K562 (cell line): ENCODE measurements at regions not wholly inside any gene's neighbourhood (a gene's known extent, or its start where the extent isn't known, plus 50 kb on each side); places are given as distances from the start of the nearest gene placed in this dataset.

ENCODE experiments used
- CEBPG ChIP-seq, 3 experiments: fragments of 200-800 bp in 1 of 3; sonication (Bioruptor generic) in 1 of 3; sonication (generic) in 1 of 3; formaldehyde crosslinking in 1 of 3; IDR thresholded peaks in 2 of 3; conservative IDR thresholded peaks in 1 of 3; 2 replicates each; pipeline versions ENCODE4 v1.6.1 to v1.8.0; 2016 to 2022; ENCODE audit warnings: missing compliant biosample characterization in 2 of 3, missing genetic modification characterization in 2 of 3, mild to moderate bottlenecking in 1 of 3, missing genetic modification reagents in 1 of 3
- CTCF ChIP-seq, 3 experiments: IDR thresholded peaks in 2 of 3; conservative IDR thresholded peaks in 1 of 3; 2 replicates each; pipeline ENCODE4 v1.5.1; 2011 to 2012; ENCODE audit warnings: low read length in 3 of 3, mild to moderate bottlenecking in 3 of 3, control low read depth in 2 of 3, improper control_type of control experiment in 1 of 3, inconsistent platforms in 1 of 3, low read depth in 1 of 3, mixed read lengths in 1 of 3, moderate library complexity in 1 of 3; ENCODE audit not compliant: insufficient read depth in 2 of 3
- NUFIP1 ChIP-seq: fragments of 450-650 bp; IDR thresholded peaks from 2 replicates; pipeline ENCODE4 v1.6.1; 2018; ENCODE audit not compliant: partially characterized antibody
- POLR2AphosphoS5 ChIP-seq: IDR thresholded peaks from 2 replicates; pipeline ENCODE4 v1.6.1; 2011; ENCODE audit warnings: mild to moderate bottlenecking, low read depth, low read length, moderate library complexity; ENCODE audit not compliant: control insufficient read depth, insufficient read depth
- RCOR1 ChIP-seq, 2 experiments: IDR thresholded peaks; 2 replicates each; pipeline ENCODE4 v1.6.1; 2012; ENCODE audit warnings: low read depth in 2 of 2, low read length in 2 of 2, borderline replicate concordance in 1 of 2, improper control_type of control experiment in 1 of 2
- ZBTB2 ChIP-seq: fragments of 450-650 bp; IDR thresholded peaks from 2 replicates; pipeline ENCODE4 v1.6.1; 2016; ENCODE audit warnings: antibody characterized with exemption

GRCh38 chr7:373818-374705 is 84.1 kb downstream of the FOXL3 start:
- TF ChIP-seq CEBPG (CRISPR knock-in tag; IDR thresholded peaks at IDR 0.05) (no peak), CEBPG (tag; conservative IDR thresholded peaks at IDR 0.05 in 1 of 2, IDR thresholded peaks at IDR 0.05 in 1 of 2) (no peak), POLR2AphosphoS5 (no peak), RCOR1 (IDR thresholded peaks at IDR 0.05; ENCODE audit: borderline replicate concordance in 1 of 2, low read depth in 2 of 2, low read length in 2 of 2) (no peak), ZBTB2 (no peak), CTCF (IDR thresholded peaks at IDR 0.05 in 2 of 3, conservative IDR thresholded peaks at IDR 0.05 in 1 of 3; ENCODE audit: insufficient read depth in 2 of 3, low read depth in 1 of 3, low read length in 3 of 3) (no peak), NUFIP1 (no peak)
